ENCODE measurements at regions not wholly inside any gene's neighbourhood (a gene's known extent, or its start where the extent isn't known, plus 50 kb on each side); places are given as distances from the start of the nearest gene placed in this dataset.

DNA sequence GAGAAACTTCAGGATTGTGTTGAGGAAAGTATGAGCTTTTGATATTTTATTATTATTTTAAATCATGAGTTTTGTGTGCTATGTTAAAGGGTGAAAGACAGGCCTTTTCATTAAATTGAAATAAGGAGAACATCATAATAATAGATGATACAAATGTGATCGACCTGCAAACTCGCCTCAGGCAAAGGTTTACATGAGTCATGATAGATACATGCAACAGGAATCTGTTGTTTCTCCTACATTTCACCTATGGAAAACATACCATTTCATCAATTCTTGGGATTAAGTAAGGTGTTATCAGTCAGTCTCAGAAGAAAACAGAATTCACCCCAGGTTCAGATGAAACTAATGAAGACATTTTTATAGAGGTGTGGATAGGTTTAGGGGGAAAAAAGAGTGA is 1992.5 kb upstream of the PIK3C3 start:
- TF ChIP-seq, protein P1, sequence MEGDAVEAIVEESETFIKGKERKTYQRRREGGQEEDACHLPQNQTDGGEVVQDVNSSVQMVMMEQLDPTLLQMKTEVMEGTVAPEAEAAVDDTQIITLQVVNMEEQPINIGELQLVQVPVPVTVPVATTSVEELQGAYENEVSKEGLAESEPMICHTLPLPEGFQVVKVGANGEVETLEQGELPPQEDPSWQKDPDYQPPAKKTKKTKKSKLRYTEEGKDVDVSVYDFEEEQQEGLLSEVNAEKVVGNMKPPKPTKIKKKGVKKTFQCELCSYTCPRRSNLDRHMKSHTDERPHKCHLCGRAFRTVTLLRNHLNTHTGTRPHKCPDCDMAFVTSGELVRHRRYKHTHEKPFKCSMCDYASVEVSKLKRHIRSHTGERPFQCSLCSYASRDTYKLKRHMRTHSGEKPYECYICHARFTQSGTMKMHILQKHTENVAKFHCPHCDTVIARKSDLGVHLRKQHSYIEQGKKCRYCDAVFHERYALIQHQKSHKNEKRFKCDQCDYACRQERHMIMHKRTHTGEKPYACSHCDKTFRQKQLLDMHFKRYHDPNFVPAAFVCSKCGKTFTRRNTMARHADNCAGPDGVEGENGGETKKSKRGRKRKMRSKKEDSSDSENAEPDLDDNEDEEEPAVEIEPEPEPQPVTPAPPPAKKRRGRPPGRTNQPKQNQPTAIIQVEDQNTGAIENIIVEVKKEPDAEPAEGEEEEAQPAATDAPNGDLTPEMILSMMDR (IDR thresholded peaks at IDR 0.05), result no peak
- TF ChIP-seq POLR2A (IDR thresholded peaks at IDR 0.05), result no peak
